A549 (cell line): ENCODE measurements at regions not wholly inside any gene's neighbourhood (a gene's known extent, or its start where the extent isn't known, plus 50 kb on each side); places are given as distances from the start of the nearest gene placed in this dataset.
"Not testable (repeated sequence)": the region's sequence is repeated elsewhere in the genome, so short reads cannot be mapped to it uniquely, and the experiment has no call there.

ENCODE experiments used
- ATAC-seq, 2 experiments: fragments of 200-7000 bp in 1 of 2; fragments of >200 bp in 1 of 2; cut with Nextera tagmentation in 1 of 2; cut with Tn5 transposase in 1 of 2; 3 replicates each; pipeline versions ENCODE4 v1.8.0 to v1.9.1; 2018 to 2020; ENCODE audit warnings: mild to moderate bottlenecking in 1 of 2, moderate library complexity in 1 of 2
- CTCF ChIA-PET: fragments of 300-600 bp; sonication (Branson Sonifier 250); formaldehyde crosslinking; extraction: SDS; loops from one replicate; lab custom pipeline; 2021; ENCODE audit warnings: antibody characterized with exemption, inconsistent platforms; lab: Yijun Ruan, JAX
- POLR2A ChIA-PET: fragments of 350-600 bp; formaldehyde crosslinking; extraction: SDS; loops from one replicate; lab custom pipeline; 2021; ENCODE audit warnings: antibody characterized with exemption, inconsistent platforms; lab: Yijun Ruan, JAX
- DNase-seq, 2 experiments: peaks; one replicate each; pipeline versions ENCODE4 v3.0.0 to v3.0.0-alpha.2; 2011 to 2016; ENCODE audit warnings: low read depth in 1 of 2, low spot score in 1 of 2
- FAIRE-seq: peaks from 2 replicates; lab custom pipeline; 2011; peaks lifted over from hg19 to GRCh38; lab: Jason Lieb, UNC
- H3K27ac ChIP-seq, 2 experiments: fragments of >200 bp; sonication (Bioruptor Twin); formaldehyde crosslinking; 3 replicates each; pipeline ENCODE4 v1.5.1; 2016 to 2017
- H3K4me1 ChIP-seq: fragments of >200 bp; sonication (Bioruptor Twin); formaldehyde crosslinking; 3 replicates; pipeline ENCODE4 v1.6.1; 2016
- H3K4me2 ChIP-seq: fragments of >200 bp; sonication (Bioruptor Twin); formaldehyde crosslinking; 3 replicates; pipeline ENCODE4 v1.6.1; 2016
- H3K4me3 ChIP-seq: fragments of >200 bp; sonication (Bioruptor Twin); formaldehyde crosslinking; 3 replicates; pipeline ENCODE4 v1.5.1; 2016
- H3K9me3 ChIP-seq: fragments of >200 bp; sonication (Bioruptor Twin); formaldehyde crosslinking; 3 replicates; pipeline ENCODE4 v1.6.1; 2016
- BCL3 ChIP-seq: fragments of >200 bp; sonication (Bioruptor Twin); formaldehyde crosslinking; IDR thresholded peaks from 3 replicates; pipeline ENCODE4 v1.6.1; 2016
- BHLHE40 ChIP-seq: IDR thresholded peaks from 2 replicates; pipeline ENCODE4 v1.6.1; 2012; ENCODE audit warnings: low read depth, low read length, inconsistent platforms
- CBX8 ChIP-seq: fragments of 200-600 bp; sonication (generic); IDR thresholded peaks from 2 replicates; pipeline ENCODE4 v1.6.1; 2016
- CHD4 ChIP-seq: fragments of 200-600 bp; sonication (generic); IDR thresholded peaks from 2 replicates; pipeline ENCODE4 v1.6.1; 2016; ENCODE audit warnings: antibody characterized with exemption, mild to moderate bottlenecking, borderline replicate concordance
- FOSB ChIP-seq: fragments of 250-450 bp; sonication (Bioruptor Pico); IDR thresholded peaks from 2 replicates; pipeline ENCODE4 v1.5.0; 2020; ENCODE audit warnings: mild to moderate bottlenecking, moderate library complexity
- HMGXB4 ChIP-seq: fragments of 250-450 bp; sonication (Bioruptor Pico); IDR thresholded peaks from 2 replicates; pipeline ENCODE4 v1.5.0; 2021; ENCODE audit warnings: mild to moderate bottlenecking, moderate library complexity, borderline replicate concordance
- HOXA7 ChIP-seq: fragments of 250-450 bp; sonication (Bioruptor Pico); IDR thresholded peaks from 2 replicates; pipeline ENCODE4 v1.5.0; 2020; ENCODE audit warnings: mild to moderate bottlenecking, moderate library complexity
- HOXB5 ChIP-seq: fragments of 250-450 bp; sonication (Bioruptor Pico); IDR thresholded peaks from 2 replicates; pipeline ENCODE4 v1.5.0; 2020; ENCODE audit warnings: mild to moderate bottlenecking, moderate library complexity
- KDM1A ChIP-seq: fragments of 200-600 bp; sonication (generic); IDR thresholded peaks from 2 replicates; pipeline ENCODE4 v1.6.1; 2016; ENCODE audit warnings: low read depth, mild to moderate bottlenecking
- MAX ChIP-seq: IDR thresholded peaks from 2 replicates; pipeline ENCODE4 v1.6.1; 2012
- MAZ ChIP-seq: fragments of 150-350 bp; IDR thresholded peaks from 2 replicates; pipeline ENCODE4 v1.6.1; 2014; ENCODE audit warnings: antibody characterized with exemption, low read depth, low read length, borderline replicate concordance
- RAD21 ChIP-seq, 2 experiments: fragments of >200 bp in 1 of 2; sonication (Bioruptor Twin) in 1 of 2; formaldehyde crosslinking in 1 of 2; IDR thresholded peaks in 1 of 2; conservative IDR thresholded peaks in 1 of 2; 2 replicates in 1 of 2; 3 replicates in 1 of 2; pipeline ENCODE4 v1.6.1; 2012 to 2018; ENCODE audit warnings: inconsistent platforms in 1 of 2
- RCOR1 ChIP-seq: fragments of 150-350 bp; IDR thresholded peaks from 2 replicates; pipeline ENCODE4 v1.6.1; 2014; ENCODE audit warnings: antibody characterized with exemption, low read length, low read depth
- RFX5 ChIP-seq: fragments of 450-650 bp; IDR thresholded peaks from 2 replicates; pipeline ENCODE4 v1.7.1; 2014; ENCODE audit warnings: antibody characterized with exemption, mild to moderate bottlenecking, moderate library complexity
- SREBF2 ChIP-seq: fragments of 450-650 bp; IDR thresholded peaks from 2 replicates; pipeline ENCODE4 v1.6.1; 2014; ENCODE audit warnings: mild to moderate bottlenecking, moderate library complexity
- TP53 ChIP-seq: fragments of 250-450 bp; sonication (Bioruptor Pico); IDR thresholded peaks from 2 replicates; pipeline ENCODE4 v1.5.0; 2021; ENCODE audit warnings: mild to moderate bottlenecking, moderate library complexity
- ZSCAN20 ChIP-seq: fragments of 250-450 bp; sonication (Bioruptor Pico); IDR thresholded peaks from 2 replicates; pipeline ENCODE4 v1.8.0; 2022; ENCODE audit warnings: mild to moderate bottlenecking, moderate library complexity
- WGBS: methylation state at CpG from one replicate; pipeline ENCODE4 v1.1.6; 2017; ENCODE audit errors: missing lambda C conversion rate; 5-methylcytosine and 5-hydroxymethylcytosine counted together
- TF ChIP-seq, protein P1 (sequence below): fragments of >200 bp; sonication (Bioruptor Twin); formaldehyde crosslinking; IDR thresholded peaks from 2 replicates; pipeline ENCODE4 v1.6.1; 2016
- TF ChIP-seq, protein P2 (sequence below): IDR thresholded peaks from 2 replicates; pipeline ENCODE4 v1.6.1; 2012
- TF ChIP-seq, protein P3 (sequence below): fragments of 450-650 bp; IDR thresholded peaks from 2 replicates; pipeline ENCODE4 v1.6.1; 2014; ENCODE audit warnings: antibody characterized with exemption

- H3K4me1 ChIP-seq, H3K4me3 ChIP-seq, ATAC-seq, POLR2A ChIA-PET, H3K4me2 ChIP-seq, DNase-seq, H3K27ac ChIP-seq, H3K9me3 ChIP-seq, FAIRE-seq: not testable (repeated sequence)
- CTCF ChIA-PET: interaction anchor here (0.6 to 4.4 kb wide), 2 partner anchors 12 to 114 kb away, joined by 3 to 21 read pairs; no protein-coding TSS in a partner anchor
- 81% methylated on average over 5 of the region's 5 CpGs for WGBS
Observed at GRCh38 chr7:29647691-29648210, 84.1 kb downstream of the PRR15 start.

- H3K4me3 ChIP-seq: no peak overlapping the region
- no peak for DNase-seq
- no peak overlapping the region for H3K4me2 ChIP-seq
- 95% methylated on average over 32 of the region's 33 CpGs for WGBS
- no peaks in the 10 kb centered on the region for H3K4me1 ChIP-seq
- H3K9me3 ChIP-seq: no peaks in the 10 kb centered on the region
- no peak overlapping the region for H3K27ac ChIP-seq
- TF ChIP-seq RFX5 (no peak), HMGXB4 (CRISPR knock-in tag) (no peak), KDM1A (no peak), TP53 (CRISPR knock-in tag) (no peak), HOXB5 (CRISPR knock-in tag) (no peak), ZSCAN20 (CRISPR knock-in tag) (no peak), MAX (no peak), MAZ (no peak)
- no peak for ATAC-seq
- FAIRE-seq: no peak
- ChIA-PET POLR2A (no interaction called here), CTCF (interaction anchor here (4.4 kb wide), 1 partner anchor 13 kb away, joined by 21 read pairs; no protein-coding TSS in a partner anchor)
Observed at GRCh38 chr7:29649028-29649716, 85.5 kb downstream of the PRR15 start.

DNA sequence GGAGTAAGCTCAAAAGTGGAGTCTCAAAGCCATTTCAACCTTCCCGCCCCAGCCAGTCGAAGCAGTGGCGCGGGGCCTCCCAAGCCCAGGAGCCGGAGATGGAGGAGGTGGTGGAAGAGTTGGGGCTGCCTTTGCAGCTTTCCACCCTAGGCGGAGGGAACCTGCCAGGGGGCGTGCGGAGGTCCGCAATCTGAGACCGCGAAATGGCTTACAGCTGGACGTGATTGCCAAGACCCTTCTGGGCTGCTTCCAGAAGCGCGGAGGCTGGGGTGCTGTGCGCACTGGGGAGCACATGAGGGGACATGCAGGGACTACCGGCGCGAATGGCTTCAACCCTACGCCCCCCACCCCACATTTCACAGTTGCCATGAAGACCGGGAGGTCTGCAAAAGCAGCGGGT is 86.2 kb downstream of the PRR15 start:
- H3K27ac ChIP-seq: no peak overlapping the region
- WGBS: 96% methylated on average over 19 of the region's 21 CpGs
- POLR2A ChIA-PET: no interaction called here
- no peak overlapping the region for H3K4me2 ChIP-seq
- H3K9me3 ChIP-seq: no peaks in the 10 kb centered on the region
- CTCF ChIA-PET: interaction anchor here (4.4 kb wide), 1 partner anchor 14 kb away, joined by 21 read pairs; no protein-coding TSS in a partner anchor
- H3K4me1 ChIP-seq: no peaks in the 10 kb centered on the region
- ATAC-seq (no peak), FAIRE-seq (no peak), DNase-seq (no peak)
- no peak for TF ChIP-seq RAD21 (conservative IDR thresholded peaks at IDR 0.05 in 1 of 2, IDR thresholded peaks at IDR 0.05 in 1 of 2)
- TF ChIP-seq, protein P1, sequence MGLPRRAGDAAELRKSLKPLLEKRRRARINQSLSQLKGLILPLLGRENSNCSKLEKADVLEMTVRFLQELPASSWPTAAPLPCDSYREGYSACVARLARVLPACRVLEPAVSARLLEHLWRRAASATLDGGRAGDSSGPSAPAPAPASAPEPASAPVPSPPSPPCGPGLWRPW: no peak
- no peak for TF ChIP-seq BHLHE40
- TF ChIP-seq, protein P2, sequence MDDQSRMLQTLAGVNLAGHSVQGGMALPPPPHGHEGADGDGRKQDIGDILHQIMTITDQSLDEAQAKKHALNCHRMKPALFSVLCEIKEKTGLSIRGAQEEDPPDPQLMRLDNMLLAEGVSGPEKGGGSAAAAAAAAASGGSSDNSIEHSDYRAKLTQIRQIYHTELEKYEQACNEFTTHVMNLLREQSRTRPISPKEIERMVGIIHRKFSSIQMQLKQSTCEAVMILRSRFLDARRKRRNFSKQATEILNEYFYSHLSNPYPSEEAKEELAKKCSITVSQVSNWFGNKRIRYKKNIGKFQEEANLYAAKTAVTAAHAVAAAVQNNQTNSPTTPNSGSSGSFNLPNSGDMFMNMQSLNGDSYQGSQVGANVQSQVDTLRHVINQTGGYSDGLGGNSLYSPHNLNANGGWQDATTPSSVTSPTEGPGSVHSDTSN: no peak
- TF ChIP-seq TP53 (CRISPR knock-in tag): no peak
- H3K4me3 ChIP-seq: no peak overlapping the region

DNA sequence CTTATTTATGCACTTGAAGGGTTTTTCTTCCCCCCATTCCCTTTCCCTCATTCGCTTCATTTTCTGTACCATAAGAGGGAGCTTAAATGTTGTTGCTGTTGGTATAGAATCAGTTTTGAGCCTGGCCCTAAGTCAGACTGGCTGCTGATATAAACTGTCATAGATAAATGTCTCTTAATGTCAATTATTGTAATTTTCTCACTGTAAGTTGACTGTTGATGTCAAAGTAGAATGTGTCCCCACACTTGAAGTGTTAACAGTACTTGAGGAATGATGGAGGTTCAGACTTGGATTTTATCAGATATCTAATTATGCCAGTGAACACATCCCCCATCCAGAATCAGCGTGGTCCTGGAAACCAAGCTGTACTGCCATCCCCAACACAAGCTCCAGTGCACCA is 87.8 kb downstream of the PRR15 start:
- ATAC-seq (no peak), DNase-seq (no peak), FAIRE-seq (no peak)
- H3K9me3 ChIP-seq: no peaks in the 10 kb centered on the region
- TF ChIP-seq CBX8 (no peak), FOSB (CRISPR knock-in tag) (no peak), TP53 (CRISPR knock-in tag) (no peak), MAZ (no peak), RCOR1 (no peak), RFX5 (no peak), CHD4 (no peak), SREBF2 (no peak), HOXA7 (CRISPR knock-in tag) (no peak), BCL3 (no peak)
- TF ChIP-seq, protein P3, sequence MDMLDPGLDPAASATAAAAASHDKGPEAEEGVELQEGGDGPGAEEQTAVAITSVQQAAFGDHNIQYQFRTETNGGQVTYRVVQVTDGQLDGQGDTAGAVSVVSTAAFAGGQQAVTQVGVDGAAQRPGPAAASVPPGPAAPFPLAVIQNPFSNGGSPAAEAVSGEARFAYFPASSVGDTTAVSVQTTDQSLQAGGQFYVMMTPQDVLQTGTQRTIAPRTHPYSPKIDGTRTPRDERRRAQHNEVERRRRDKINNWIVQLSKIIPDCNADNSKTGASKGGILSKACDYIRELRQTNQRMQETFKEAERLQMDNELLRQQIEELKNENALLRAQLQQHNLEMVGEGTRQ: no peak
- TF ChIP-seq, protein P2: no peak
- ChIA-PET POLR2A (no interaction called here), CTCF (interaction anchor here (1.1 kb wide), 1 partner anchor 28 kb away, joined by 3 read pairs; no protein-coding TSS in a partner anchor)
- H3K4me3 ChIP-seq: no peak overlapping the region
- WGBS: 88% methylated on average over 2 of the region's 2 CpGs
- no peak overlapping the region for H3K4me2 ChIP-seq
- H3K27ac ChIP-seq: no peak overlapping the region
- no peaks in the 10 kb centered on the region for H3K4me1 ChIP-seq
